ENCODE measurements at regions not wholly inside any gene's neighbourhood (a gene's known extent, or its start where the extent isn't known, plus 50 kb on each side); places are given as distances from the start of the nearest gene placed in this dataset.
"Not testable (repeated sequence)": the region's sequence is repeated elsewhere in the genome, so short reads cannot be mapped to it uniquely, and the experiment has no call there.

- DNase-seq (ENCODE audit: low spot score), result not testable (repeated sequence)
Observed at GRCh38 chr11:3583476-3583875, 58.3 kb downstream of the ART5 start.

GRCh38 chr11:3581389-3581725, 60.4 kb downstream of the ART5 start:
- DNase-seq (ENCODE audit: low spot score), result not testable (repeated sequence)

- peak; percentile 76 for DNase-seq (ENCODE audit: low spot score)
Observed at GRCh38 chr11:3580487-3581388, 61.1 kb downstream of the ART5 start.

GRCh38 chr11:3579600-3580459, 62.0 kb downstream of the ART5 start:
- DNase-seq (ENCODE audit: low spot score), result not testable (repeated sequence)

GRCh38 chr11:3576066-3576604, 65.7 kb downstream of the ART5 start:
- not testable (repeated sequence) for DNase-seq (ENCODE audit: low spot score)

GRCh38 chr11:3572976-3573647, 68.7 kb downstream of the ART5 start:
- DNase-seq (ENCODE audit: low spot score), result not testable (repeated sequence)

GRCh38 chr11:3571752-3572151, 70.0 kb downstream of the ART5 start:
- not testable (repeated sequence) for DNase-seq (ENCODE audit: low spot score)

- DNase-seq (ENCODE audit: low spot score), result not testable (repeated sequence)
Observed at GRCh38 chr11:3565838-3566237, 76.0 kb downstream of the ART5 start.

- DNase-seq (ENCODE audit: low spot score), result not testable (repeated sequence)
Observed at GRCh38 chr11:3564383-3564782, 77.4 kb downstream of the ART5 start.

- not testable (repeated sequence) for DNase-seq (ENCODE audit: low spot score)
Observed at GRCh38 chr11:3554621-3555020, 87.2 kb downstream of the ART5 start.

- DNase-seq (ENCODE audit: low spot score), result not testable (repeated sequence)
Observed at GRCh38 chr11:3544990-3545389, 96.8 kb downstream of the ART5 start.

GRCh38 chr11:3538220-3538619, 103.6 kb downstream of the ART5 start:
- DNase-seq (ENCODE audit: low spot score), result not testable (repeated sequence)

- not testable (repeated sequence) for DNase-seq (ENCODE audit: low spot score)
Observed at GRCh38 chr11:3537254-3537653, 104.5 kb downstream of the ART5 start.

GRCh38 chr11:3532958-3533357, 108.8 kb downstream of the ART5 start:
- not testable (repeated sequence) for DNase-seq (ENCODE audit: low spot score)

GRCh38 chr11:3531280-3531679, 110.5 kb downstream of the ART5 start:
- DNase-seq (ENCODE audit: low spot score), result not testable (repeated sequence)

- not testable (repeated sequence) for DNase-seq (ENCODE audit: low spot score)
Observed at GRCh38 chr11:3523567-3523966, 118.2 kb downstream of the ART5 start.

GRCh38 chr11:3520905-3521304, 120.9 kb downstream of the ART5 start:
- not testable (repeated sequence) for DNase-seq (ENCODE audit: low spot score)

- DNase-seq (ENCODE audit: low spot score), result not testable (repeated sequence)
Observed at GRCh38 chr11:3519841-3520240, 122.0 kb downstream of the ART5 start.

- not testable (repeated sequence) for DNase-seq (ENCODE audit: low spot score)
Observed at GRCh38 chr11:3516934-3517567, 124.7 kb downstream of the ART5 start.

- not testable (repeated sequence) for DNase-seq (ENCODE audit: low spot score)
Observed at GRCh38 chr11:3516345-3516933, 125.4 kb downstream of the ART5 start.

Measured in D341Med (cell line).